ENCODE measurements at regions not wholly inside any gene's neighbourhood (a gene's known extent, or its start where the extent isn't known, plus 50 kb on each side); places are given as distances from the start of the nearest gene placed in this dataset.

DNA sequence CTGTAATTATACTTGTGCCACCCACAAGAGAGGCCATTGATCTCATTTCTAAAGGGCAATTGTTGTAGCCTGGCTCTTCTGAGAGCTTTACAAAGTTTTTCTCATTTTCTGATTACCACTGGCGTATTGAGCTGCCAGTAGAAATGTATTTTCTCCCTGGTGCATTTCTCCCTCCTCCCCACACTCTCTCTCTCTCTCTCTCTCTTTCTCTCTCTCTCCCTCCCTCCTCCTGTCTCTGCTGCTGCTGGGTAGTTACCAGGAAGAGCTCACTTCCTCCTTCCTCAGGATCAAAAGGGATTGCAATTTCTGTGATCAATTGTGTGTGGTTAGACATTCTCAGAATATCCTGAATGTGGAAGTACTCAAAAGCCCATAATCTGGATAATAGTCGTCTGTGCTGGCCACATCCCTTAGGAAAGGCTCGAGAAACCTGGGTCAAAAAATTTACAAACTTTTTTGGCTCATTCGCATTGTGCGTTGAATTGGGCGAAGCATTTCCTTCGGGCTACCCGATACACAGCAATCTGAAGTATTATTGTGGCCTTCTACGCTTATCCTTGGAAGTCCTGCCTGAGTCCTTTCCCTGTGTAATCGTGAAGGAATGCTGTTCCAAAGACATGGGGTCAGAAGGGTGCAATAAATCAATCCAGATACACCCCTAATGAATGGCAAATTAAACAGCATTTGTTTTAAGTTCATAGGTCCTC is 254.8 kb downstream of the MSRB3 start:
- DNase-seq (ENCODE audit: low read depth in 2 of 2): peak in 1 of 2 donors; percentile 69
- TF ChIP-seq, protein P1, sequence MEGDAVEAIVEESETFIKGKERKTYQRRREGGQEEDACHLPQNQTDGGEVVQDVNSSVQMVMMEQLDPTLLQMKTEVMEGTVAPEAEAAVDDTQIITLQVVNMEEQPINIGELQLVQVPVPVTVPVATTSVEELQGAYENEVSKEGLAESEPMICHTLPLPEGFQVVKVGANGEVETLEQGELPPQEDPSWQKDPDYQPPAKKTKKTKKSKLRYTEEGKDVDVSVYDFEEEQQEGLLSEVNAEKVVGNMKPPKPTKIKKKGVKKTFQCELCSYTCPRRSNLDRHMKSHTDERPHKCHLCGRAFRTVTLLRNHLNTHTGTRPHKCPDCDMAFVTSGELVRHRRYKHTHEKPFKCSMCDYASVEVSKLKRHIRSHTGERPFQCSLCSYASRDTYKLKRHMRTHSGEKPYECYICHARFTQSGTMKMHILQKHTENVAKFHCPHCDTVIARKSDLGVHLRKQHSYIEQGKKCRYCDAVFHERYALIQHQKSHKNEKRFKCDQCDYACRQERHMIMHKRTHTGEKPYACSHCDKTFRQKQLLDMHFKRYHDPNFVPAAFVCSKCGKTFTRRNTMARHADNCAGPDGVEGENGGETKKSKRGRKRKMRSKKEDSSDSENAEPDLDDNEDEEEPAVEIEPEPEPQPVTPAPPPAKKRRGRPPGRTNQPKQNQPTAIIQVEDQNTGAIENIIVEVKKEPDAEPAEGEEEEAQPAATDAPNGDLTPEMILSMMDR (IDR thresholded peaks at IDR 0.05; ENCODE audit: low read depth, low read length): no peak
- no peak overlapping the region for H3K4me3 ChIP-seq (replicated peaks in 1 of 2; ENCODE audit: low read depth in 2 of 2, low read length in 2 of 2)

DNA sequence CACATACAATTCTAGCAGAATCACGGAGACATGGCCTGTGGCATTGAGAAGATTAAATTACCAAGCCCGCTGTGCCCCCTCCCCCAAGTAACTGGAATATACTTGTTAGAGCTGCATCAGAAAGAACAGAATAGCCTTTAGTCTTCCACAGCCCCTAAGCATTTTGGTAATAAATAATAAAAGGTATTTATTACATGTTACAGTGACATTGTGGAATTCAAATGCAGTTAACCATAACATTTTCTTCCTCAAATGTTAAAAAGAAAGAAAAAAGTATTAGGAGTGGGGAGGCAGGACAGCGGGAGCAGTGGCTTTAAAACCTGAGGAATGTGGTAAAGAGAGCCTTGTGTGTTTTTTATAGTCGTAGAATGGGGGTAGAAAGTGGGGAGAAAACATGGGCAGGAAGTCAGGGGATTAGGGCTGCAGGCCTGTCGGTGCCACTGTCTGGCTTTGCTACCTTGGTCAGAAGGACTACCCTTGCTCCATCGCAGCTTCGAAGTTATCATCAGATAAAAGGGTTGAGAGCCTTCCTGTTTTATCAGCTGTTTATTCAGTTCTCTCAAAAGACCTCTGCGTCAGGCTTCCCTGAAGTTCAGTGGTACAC is 255.9 kb downstream of the MSRB3 start:
- TF ChIP-seq, protein P1 (IDR thresholded peaks at IDR 0.05; ENCODE audit: low read depth, low read length): no peak
- no peak overlapping the region for H3K4me3 ChIP-seq (replicated peaks in 1 of 2; ENCODE audit: low read depth in 2 of 2, low read length in 2 of 2)
- no peak for DNase-seq (ENCODE audit: low read depth in 2 of 2)

DNA sequence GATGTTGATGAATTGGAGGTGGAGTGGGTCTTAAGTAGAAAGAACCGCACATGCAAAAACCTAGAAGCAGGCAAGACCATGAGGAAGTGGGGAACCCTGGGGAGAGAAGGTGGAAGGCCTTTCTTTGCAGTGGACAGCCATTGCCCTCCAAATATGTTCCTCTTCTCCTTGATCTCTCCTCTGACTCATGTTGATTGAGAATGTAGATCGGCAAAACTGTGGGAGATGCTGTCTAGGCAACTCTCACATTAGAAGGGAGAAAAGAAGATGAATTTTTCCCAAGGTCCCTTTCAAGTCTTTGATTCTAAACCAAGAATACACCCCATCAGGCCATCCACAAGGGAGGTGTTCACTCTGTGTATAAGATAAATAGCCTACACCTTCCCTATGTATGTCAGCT is 257.5 kb downstream of the MSRB3 start:
- no peak overlapping the region for H3K4me3 ChIP-seq (replicated peaks in 1 of 2; ENCODE audit: low read depth in 2 of 2, low read length in 2 of 2)
- DNase-seq (ENCODE audit: low read depth in 2 of 2): peak in 1 of 2 donors; percentile 49
- TF ChIP-seq, protein P1 (IDR thresholded peaks at IDR 0.05; ENCODE audit: low read depth, low read length): no peak

DNA sequence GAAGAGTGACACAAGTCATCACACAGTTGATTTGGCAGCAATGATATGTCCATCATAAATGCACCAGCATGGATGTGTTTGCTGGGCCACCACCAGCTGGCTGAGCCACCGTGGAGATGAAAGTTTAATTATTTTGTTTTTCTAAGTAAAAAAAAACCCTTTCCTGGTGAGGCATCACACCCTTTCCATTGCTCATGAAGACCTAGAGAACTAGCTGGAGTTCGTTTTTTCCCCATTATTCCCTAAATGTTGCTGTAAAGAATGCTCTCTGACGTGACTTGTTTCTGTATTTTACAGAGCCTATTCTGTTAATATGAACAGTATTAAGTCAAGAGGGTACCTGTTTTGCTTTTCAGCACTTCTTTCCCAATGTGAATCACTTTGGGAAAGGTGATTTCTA is 257.9 kb downstream of the MSRB3 start:
- DNase-seq (ENCODE audit: low read depth in 2 of 2): peak in 1 of 2 donors; percentile 30
- TF ChIP-seq, protein P1 (IDR thresholded peaks at IDR 0.05; ENCODE audit: low read depth, low read length): no peak
- no peak overlapping the region for H3K4me3 ChIP-seq (replicated peaks in 1 of 2; ENCODE audit: low read depth in 2 of 2, low read length in 2 of 2)

DNA sequence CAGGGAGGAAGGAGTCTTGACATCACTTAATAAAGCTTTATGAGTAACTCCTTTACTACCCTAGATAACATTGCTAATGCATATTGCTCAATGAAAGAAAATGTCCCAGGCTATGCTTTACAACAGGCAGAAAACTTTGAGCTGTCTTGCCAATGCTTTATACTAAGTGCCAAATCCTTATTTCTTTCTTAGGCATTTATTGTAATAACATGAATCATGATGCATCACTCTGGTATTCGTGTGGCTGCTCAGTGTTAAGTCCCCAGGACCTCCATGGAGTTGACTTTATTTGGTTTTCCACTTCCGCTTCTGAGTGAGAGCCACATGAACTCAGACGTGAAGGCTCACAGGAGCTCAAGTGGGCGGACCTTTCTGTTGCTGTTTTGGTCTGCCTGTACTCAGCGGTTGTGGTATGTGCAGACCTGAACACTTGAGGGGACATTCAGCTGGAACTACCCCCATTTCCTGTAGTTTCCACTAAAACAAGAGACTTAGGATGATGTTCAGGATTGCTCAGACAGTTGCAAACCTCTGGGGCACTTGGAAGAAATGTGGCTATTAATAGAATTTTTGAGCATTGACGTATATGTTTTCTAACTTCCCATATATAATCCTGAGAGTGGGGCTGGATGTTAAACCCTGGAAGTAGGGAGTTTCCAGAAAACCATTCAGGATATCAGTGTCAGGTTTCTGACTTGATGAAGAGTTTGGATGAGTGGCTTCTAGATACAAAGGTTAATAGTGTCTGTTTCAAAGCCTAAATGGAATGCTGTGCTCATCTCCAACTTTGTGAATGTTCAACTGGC is 258.6 kb downstream of the MSRB3 start:
- TF ChIP-seq, protein P1 (IDR thresholded peaks at IDR 0.05; ENCODE audit: low read depth, low read length): no peak
- DNase-seq (ENCODE audit: low read depth in 2 of 2): peak; percentile 99 to 100
- H3K4me3 ChIP-seq (replicated peaks in 1 of 2; ENCODE audit: low read depth in 2 of 2, low read length in 2 of 2): no peak overlapping the region

DNA sequence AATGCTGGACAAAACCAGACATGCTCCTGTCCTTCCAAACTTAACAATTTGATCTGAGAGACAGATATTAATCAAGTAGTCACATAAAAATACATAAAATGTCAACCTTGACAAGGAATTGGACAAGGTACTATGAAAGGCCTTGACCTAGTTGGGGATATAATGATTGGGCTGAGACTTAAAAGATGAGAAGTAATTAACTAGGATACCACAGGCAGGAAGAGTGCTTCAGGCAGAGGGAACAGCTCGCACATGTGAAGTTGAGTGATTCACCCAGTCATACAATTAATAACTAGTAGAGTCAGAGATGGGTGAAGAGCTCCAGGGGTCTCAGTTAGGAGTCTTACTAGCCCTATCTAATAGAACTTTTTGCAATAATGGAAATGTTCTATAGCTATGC is 259.5 kb downstream of the MSRB3 start:
- no peak for DNase-seq (ENCODE audit: low read depth in 2 of 2)
- no peak overlapping the region for H3K4me3 ChIP-seq (replicated peaks in 1 of 2; ENCODE audit: low read depth in 2 of 2, low read length in 2 of 2)
- TF ChIP-seq, protein P1 (IDR thresholded peaks at IDR 0.05; ENCODE audit: low read depth, low read length): no peak
